H1 (cell line): ENCODE measurements at regions not wholly inside any gene's neighbourhood (a gene's known extent, or its start where the extent isn't known, plus 50 kb on each side); places are given as distances from the start of the nearest gene placed in this dataset.

ENCODE experiments used
- CTCF ChIA-PET: fragments of 300-600 bp; sonication (Branson Sonifier 250); formaldehyde crosslinking; loops from one replicate; lab custom pipeline; 2021; ENCODE audit not compliant: partially characterized antibody; lab: Charles Lee
- POLR2A ChIA-PET: fragments of 300-600 bp; sonication (Branson Sonifier 250); formaldehyde crosslinking; loops from one replicate; lab custom pipeline; 2021; ENCODE audit warnings: inconsistent platforms; ENCODE audit not compliant: partially characterized antibody; lab: Charles Lee
- DNase-seq, 2 experiments: peaks; one replicate each; pipeline versions ENCODE4 v3.0.0 to v3.0.0-alpha.2; 2010 to 2022; ENCODE audit warnings: low spot score in 2 of 2, low read depth in 1 of 2, mixed read lengths in 1 of 2
- FAIRE-seq: peaks from 2 replicates; lab custom pipeline; 2011; peaks lifted over from hg19 to GRCh38; lab: Jason Lieb, UNC
- H2AFZ ChIP-seq: 2 replicates; pipeline ENCODE4 v1.8.1; 2012; ENCODE audit warnings: low read length, inconsistent platforms
- H2AK5ac ChIP-seq: 2 replicates; pipeline ENCODE4 v1.6.1; 2013; ENCODE audit warnings: low read depth, low read length
- H2BK120ac ChIP-seq: replicated peaks from 2 replicates; pipeline ENCODE3; 2013; ENCODE audit warnings: low read depth, low read length, inconsistent platforms
- H2BK12ac ChIP-seq: 2 replicates; pipeline ENCODE4 v1.6.1; 2013; ENCODE audit warnings: low read depth, low read length
- H2BK15ac ChIP-seq: 2 replicates; pipeline ENCODE4 v1.6.1; 2013; ENCODE audit warnings: low read length
- H2BK20ac ChIP-seq: 2 replicates; pipeline ENCODE4 v1.6.1; 2013; ENCODE audit warnings: low read length
- H2BK5ac ChIP-seq: 2 replicates; pipeline ENCODE4 v1.6.1; 2013; ENCODE audit warnings: low read depth, low read length
- H3K14ac ChIP-seq: 2 replicates; pipeline ENCODE4 v1.6.1; 2013; ENCODE audit warnings: inconsistent platforms; ENCODE audit not compliant: insufficient read length
- H3K18ac ChIP-seq: 2 replicates; pipeline ENCODE4 v1.6.1; 2013; ENCODE audit warnings: low read length; ENCODE audit errors: extremely low read depth
- H3K23ac ChIP-seq: 2 replicates; pipeline ENCODE4 v1.6.1; 2013; ENCODE audit warnings: inconsistent platforms; ENCODE audit not compliant: insufficient read length
- H3K23me2 ChIP-seq: 2 replicates; pipeline ENCODE4 v1.6.1; 2013; ENCODE audit warnings: low read depth, low read length
- H3K27ac ChIP-seq: 2 replicates; pipeline ENCODE4 v1.6.1; 2011; ENCODE audit warnings: low read depth, low read length, inconsistent platforms
- H3K27me3 ChIP-seq, 4 experiments: replicated peaks in 1 of 4; 1 replicate in 1 of 4; 2 replicates in 3 of 4; pipeline versions ENCODE4 v1.6.1 to v1.8.1; 2011 to 2013; ENCODE audit warnings: low read length in 3 of 4, mild to moderate bottlenecking in 3 of 4, inconsistent platforms in 2 of 4, mixed read lengths in 2 of 4, moderate library complexity in 1 of 4; ENCODE audit not compliant: control insufficient read depth in 3 of 4, insufficient read depth in 3 of 4; ENCODE audit errors: extremely low read depth in 1 of 4
- H3K36me3 ChIP-seq, 4 experiments: 2 replicates each; pipeline versions ENCODE4 v1.6.1 to v1.8.1; 2011 to 2013; ENCODE audit warnings: mild to moderate bottlenecking in 4 of 4, low read length in 3 of 4, moderate library complexity in 2 of 4, control low read depth in 1 of 4, inconsistent platforms in 1 of 4; ENCODE audit not compliant: insufficient read depth in 4 of 4, control insufficient read depth in 2 of 4
- H3K4ac ChIP-seq: replicated peaks from 2 replicates; pipeline ENCODE3; 2013; ENCODE audit warnings: low read length, low read depth, mixed read lengths, inconsistent platforms; ENCODE audit not compliant: insufficient read length
- H3K4me1 ChIP-seq, 4 experiments: replicated peaks in 1 of 4; 1 replicate in 1 of 4; 2 replicates in 3 of 4; pipeline versions ENCODE4 v1.6.1 to v1.8.1; 2011 to 2013; ENCODE audit warnings: low read length in 3 of 4, inconsistent platforms in 2 of 4, mixed read lengths in 1 of 4; ENCODE audit not compliant: insufficient read depth in 4 of 4, control insufficient read depth in 3 of 4
- H3K4me2 ChIP-seq, 2 experiments: 2 replicates each; pipeline versions ENCODE4 v1.6.1 to v1.8.1; 2011 to 2013; ENCODE audit warnings: low read depth in 2 of 2, low read length in 2 of 2, control low read depth in 1 of 2, inconsistent platforms in 1 of 2, mild to moderate bottlenecking in 1 of 2; ENCODE audit not compliant: insufficient read depth in 1 of 2
- H3K4me3 ChIP-seq, 4 experiments: fragments of 200-600, 300-600 bp in 1 of 4; sonication (generic), shearing (Covaris generic), sonication (Bioruptor Twin) in 1 of 4; 2 replicates each; pipeline versions ENCODE4 v1.5.1 to v1.8.1; 2011 to 2016; ENCODE audit warnings: low read length in 4 of 4, low read depth in 3 of 4, control low read depth in 2 of 4, inconsistent platforms in 2 of 4, mild to moderate bottlenecking in 2 of 4, mixed read lengths in 1 of 4, moderate library complexity in 1 of 4; ENCODE audit not compliant: insufficient read depth in 2 of 4; ENCODE audit errors: extremely low read depth in 1 of 4
- H3K56ac ChIP-seq: replicated peaks from 2 replicates; pipeline ENCODE3; 2013; ENCODE audit warnings: low read depth, mild to moderate bottlenecking, mixed read lengths, low read length, inconsistent platforms; ENCODE audit not compliant: insufficient read length
- H3K79me1 ChIP-seq: 2 replicates; pipeline ENCODE4 v1.6.1; 2013; ENCODE audit warnings: low read depth, low read length, control low read depth
- H3K79me2 ChIP-seq, 2 experiments: 2 replicates each; pipeline versions ENCODE4 v1.6.1 to v1.8.1; 2012 to 2013; ENCODE audit warnings: low read length in 2 of 2, mild to moderate bottlenecking in 2 of 2, inconsistent platforms in 1 of 2; ENCODE audit not compliant: insufficient read depth in 2 of 2, control insufficient read depth in 1 of 2
- H3K9ac ChIP-seq, 4 experiments: replicated peaks in 1 of 4; 1 replicate in 1 of 4; 2 replicates in 3 of 4; pipeline versions ENCODE4 v1.6.1 to v1.8.1; 2011 to 2013; ENCODE audit warnings: low read depth in 3 of 4, low read length in 3 of 4, control low read depth in 2 of 4, mild to moderate bottlenecking in 2 of 4, moderate library complexity in 2 of 4, inconsistent platforms in 1 of 4; ENCODE audit errors: extremely low read depth in 1 of 4
- H3K9me3 ChIP-seq, 2 experiments: 2 replicates each; pipeline versions ENCODE4 v1.6.1 to v1.8.1; 2012 to 2013; ENCODE audit warnings: mild to moderate bottlenecking in 2 of 2, moderate library complexity in 2 of 2, control low read depth in 1 of 2, inconsistent platforms in 1 of 2, low read depth in 1 of 2, low read length in 1 of 2, mixed read lengths in 1 of 2; ENCODE audit not compliant: insufficient read depth in 2 of 2
- H4K20me1 ChIP-seq, 2 experiments: replicated peaks in 1 of 2; 2 replicates each; pipeline versions ENCODE3 to v1.8.1; 2011 to 2013; ENCODE audit warnings: inconsistent platforms in 2 of 2, low read length in 2 of 2, mild to moderate bottlenecking in 1 of 2; ENCODE audit not compliant: insufficient read depth in 2 of 2, control insufficient read depth in 1 of 2
- H4K5ac ChIP-seq: 2 replicates; pipeline ENCODE4 v1.6.1; 2013; ENCODE audit warnings: low read length, low read depth, mixed read lengths, inconsistent platforms; ENCODE audit not compliant: insufficient read length
- H4K8ac ChIP-seq: 2 replicates; pipeline ENCODE4 v1.8.0; 2013; ENCODE audit warnings: mild to moderate bottlenecking, moderate library complexity, low read length, inconsistent platforms; ENCODE audit not compliant: insufficient read depth; ENCODE audit errors: extremely low read depth
- H4K91ac ChIP-seq: replicated peaks from 2 replicates; pipeline ENCODE3; 2013; ENCODE audit warnings: low read length, mixed read lengths, inconsistent platforms; ENCODE audit not compliant: insufficient read length
- CREB1 ChIP-seq: IDR thresholded peaks from 2 replicates; pipeline ENCODE4 v1.6.1; 2012; ENCODE audit warnings: inconsistent platforms
- WGBS, 2 experiments: shearing (Covaris generic) in 1 of 2; methylation state at CpG; one replicate each; pipeline versions ENCODE4 v1.1.6 to v1.1.7; 2013 to 2015; ENCODE audit warnings: low lambda C conversion rate in 2 of 2, mixed read lengths in 2 of 2, inconsistent platforms in 1 of 2, low coverage in 1 of 2, missing lambda C conversion rate in 1 of 2; ENCODE audit not compliant: insufficient replicate concordance in 2 of 2, insufficient coverage in 1 of 2, insufficient read length in 1 of 2; ENCODE audit errors: extremely low coverage in 1 of 2, missing lambda C conversion rate in 1 of 2; 5-methylcytosine and 5-hydroxymethylcytosine counted together

- 94% methylated on average over 1 of the region's 1 CpG; no CpG with 5 or more reads in 1 of the 2 experiments for WGBS, 2 experiments
- peaks cover 0 to 4% (median 0%) of the 10 kb centered on the region in 4 experiments; a peak in 1 of 7 replicates for H3K4me1 ChIP-seq
Measured at GRCh38 chr12:77407931-77408330, 342.6 kb upstream of the E2F7 start.

More at GRCh38 chr12:77407931-77408330, 342.6 kb upstream of the E2F7 start:
- Histone ChIP-seq H4K91ac (no peak overlapping the region), H3K18ac (no peak overlapping the region), H3K4me3 (no peak overlapping the region), H3K4ac (no peak overlapping the region), H2BK15ac (no peak overlapping the region), H2BK5ac (no peak overlapping the region), H3K23ac (no peak overlapping the region), H3K9ac (no peak overlapping the region), H4K5ac (no peak overlapping the region), H2AFZ (no peak overlapping the region), H3K79me2 (no peaks in the 10 kb centered on the region), H4K20me1 (no peaks in the 10 kb centered on the region), H4K8ac (no peak overlapping the region), H3K9me3 (no peaks in the 10 kb centered on the region), H3K36me3 (no peaks in the 10 kb centered on the region), H3K4me2 (no peak overlapping the region), H3K14ac (no peak overlapping the region), H2BK12ac (no peak overlapping the region), H2BK20ac (no peak overlapping the region), H2AK5ac (no peak overlapping the region), H3K56ac (no peak overlapping the region), H3K23me2 (no peaks in the 10 kb centered on the region), H2BK120ac (no peak overlapping the region), H3K27me3 (peaks cover 0 to 1% (median 0%) of the 10 kb centered on the region in 4 experiments; a peak in 1 of 7 replicates), H3K27ac (no peak overlapping the region), H3K79me1 (no peaks in the 10 kb centered on the region)
- POLR2A ChIA-PET = no interaction called here
- FAIRE-seq (no peak), DNase-seq (no peak)
- no peak for TF ChIP-seq CREB1
- CTCF ChIA-PET = interaction anchor here (0.7 to 1.4 kb wide), 4 partner anchors 39 to 517 kb away, joined by 3 read pairs; no protein-coding TSS in a partner anchor
